GM19351 (cell line): ENCODE measurements at regions not wholly inside any gene's neighbourhood (a gene's known extent, or its start where the extent isn't known, plus 50 kb on each side); places are given as distances from the start of the nearest gene placed in this dataset.
"Not testable (repeated sequence)": the region's sequence is repeated elsewhere in the genome, so short reads cannot be mapped to it uniquely, and the experiment has no call there.

Experiments used
- ATAC-seq: cut with Tn5 transposase; IDR thresholded peaks from one replicate; pipeline ENCODE4 v1.9.1; 2021; ENCODE audit warnings: mild to moderate bottlenecking, moderate library complexity; ENCODE audit not compliant: unreplicated experiment

- ATAC-seq, result no peak
Measured at GRCh38 chr18:40235836-40236235, 1719.2 kb upstream of the PIK3C3 start.

DNA sequence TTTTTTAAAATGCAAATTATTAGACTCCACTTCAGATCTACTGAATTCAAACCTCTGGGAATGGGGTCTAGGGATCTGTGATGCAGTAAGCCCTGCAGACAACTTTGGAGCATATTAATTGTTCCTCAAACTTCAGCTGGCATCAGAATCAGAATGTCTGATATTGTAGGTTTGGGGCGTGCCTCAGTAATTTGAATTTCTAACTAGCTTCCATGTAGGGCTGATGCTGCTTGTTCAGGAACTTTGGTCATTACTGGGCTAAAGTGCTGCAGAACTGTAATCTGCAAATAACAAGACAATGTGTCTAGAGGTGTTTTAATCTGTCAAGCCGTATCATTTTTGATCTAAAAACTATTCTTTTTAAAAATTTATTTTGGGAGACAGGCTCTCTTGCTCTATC lies 1719.7 kb upstream of the PIK3C3 start:
- ATAC-seq, result no peak

- ATAC-seq, result no peak
Measured at GRCh38 chr18:40233931-40234616, 1721.0 kb upstream of the PIK3C3 start.

GRCh38 chr18:40222776-40223175 lies 1732.3 kb upstream of the PIK3C3 start:
- no peak for ATAC-seq

GRCh38 chr18:40216856-40217255 lies 1738.2 kb upstream of the PIK3C3 start:
- ATAC-seq, result no peak

GRCh38 chr18:40215979-40216378 lies 1739.1 kb upstream of the PIK3C3 start:
- ATAC-seq, result no peak

DNA sequence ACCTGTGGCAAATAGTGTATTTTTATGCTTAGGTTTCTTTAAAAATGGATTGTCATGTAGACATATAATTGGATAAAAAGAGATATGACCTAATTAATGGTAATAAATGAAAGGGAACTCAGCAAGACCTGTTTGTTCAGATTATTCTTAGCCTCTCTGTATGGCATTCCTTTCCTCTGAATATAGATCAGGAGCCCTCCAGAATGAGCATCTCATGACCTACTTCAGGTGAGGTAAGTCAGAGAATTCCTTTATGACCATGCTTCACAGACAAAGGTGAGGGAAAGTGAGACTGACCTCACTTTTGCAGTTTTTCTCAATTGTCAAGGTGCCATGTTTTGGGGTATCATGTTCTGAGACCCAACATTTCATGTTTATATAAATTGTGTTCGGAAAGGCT lies 1744.3 kb upstream of the PIK3C3 start:
- no peak for ATAC-seq

DNA sequence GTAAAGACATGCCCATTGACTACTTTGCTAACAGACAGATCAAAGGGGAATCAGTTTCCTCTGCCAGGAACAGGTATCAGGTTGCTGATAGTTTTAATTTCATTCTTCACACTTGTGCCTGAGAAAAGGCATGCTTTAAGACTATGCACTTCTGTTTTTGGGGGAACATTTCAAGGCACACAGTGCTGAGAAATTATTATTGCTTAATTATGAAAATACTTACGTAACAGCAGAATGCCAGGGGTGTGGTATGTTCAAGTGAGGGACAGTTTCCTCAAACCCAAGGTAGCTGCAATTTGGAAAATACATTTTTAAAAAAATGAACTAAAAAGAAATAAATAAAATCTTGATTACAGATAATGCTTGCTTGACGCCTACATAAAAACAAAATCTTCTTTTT lies 1746.1 kb upstream of the PIK3C3 start:
- ATAC-seq, result no peak

DNA sequence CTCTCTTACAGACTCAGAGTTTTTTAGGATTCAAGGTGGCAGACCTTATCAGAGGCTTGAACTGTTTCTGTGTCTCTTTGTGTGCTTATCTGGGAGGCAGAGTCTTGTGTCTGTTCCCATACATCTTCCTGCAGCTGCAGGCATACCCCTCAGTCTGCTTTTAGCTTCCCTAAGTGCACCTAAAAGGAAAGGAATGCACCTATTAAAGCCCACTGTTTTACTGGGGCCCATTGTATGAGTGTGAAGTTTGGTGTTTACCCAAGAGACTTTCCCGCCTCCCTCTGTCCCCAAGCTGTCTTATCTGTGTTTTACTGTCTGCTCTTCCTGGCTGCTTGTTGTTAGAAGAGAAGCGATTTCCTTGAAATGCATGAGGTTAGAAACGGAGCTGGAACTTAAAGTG lies 1757.3 kb upstream of the PIK3C3 start:
- no peak for ATAC-seq

GRCh38 chr18:40186677-40187076 lies 1768.4 kb upstream of the PIK3C3 start:
- no peak for ATAC-seq

DNA sequence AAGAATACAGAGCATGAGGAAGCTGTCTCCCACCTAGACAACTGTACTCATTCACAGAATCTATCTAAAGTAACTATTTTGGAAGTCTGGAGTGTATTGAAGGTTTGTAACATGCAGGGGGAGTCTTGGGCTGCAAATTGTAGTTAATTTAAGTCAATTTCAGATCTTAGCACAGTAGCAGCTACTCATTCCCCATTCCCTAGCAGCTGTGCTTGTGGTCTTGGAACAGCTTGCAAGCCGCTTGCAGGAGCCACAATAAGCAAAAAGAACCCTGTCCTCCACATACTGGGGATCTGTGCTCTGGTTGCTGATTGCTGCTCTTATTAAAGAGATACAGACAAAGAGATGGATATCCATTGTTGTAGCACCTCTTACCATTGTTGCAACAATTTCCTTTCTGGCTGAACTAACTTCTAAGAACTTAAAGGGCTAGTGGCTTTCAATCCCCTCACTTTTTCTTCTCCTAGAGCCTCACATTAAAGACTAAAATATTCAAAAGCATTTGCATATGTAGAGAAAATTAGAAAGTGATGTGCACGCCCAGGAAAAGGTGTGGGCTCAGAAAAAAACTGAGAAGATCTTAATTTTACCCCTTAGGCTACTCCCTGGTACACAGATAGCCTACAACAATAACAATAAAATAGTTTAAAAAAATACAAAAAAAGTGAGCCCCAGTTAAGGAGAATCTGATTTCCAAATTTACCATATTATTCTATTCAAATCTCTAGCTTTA lies 1775.1 kb upstream of the PIK3C3 start:
- ATAC-seq, result no peak

GRCh38 chr18:40168026-40168425 lies 1787.0 kb upstream of the PIK3C3 start:
- ATAC-seq, result no peak

- no peak for ATAC-seq
Measured at GRCh38 chr18:40163254-40163653, 1791.8 kb upstream of the PIK3C3 start.

DNA sequence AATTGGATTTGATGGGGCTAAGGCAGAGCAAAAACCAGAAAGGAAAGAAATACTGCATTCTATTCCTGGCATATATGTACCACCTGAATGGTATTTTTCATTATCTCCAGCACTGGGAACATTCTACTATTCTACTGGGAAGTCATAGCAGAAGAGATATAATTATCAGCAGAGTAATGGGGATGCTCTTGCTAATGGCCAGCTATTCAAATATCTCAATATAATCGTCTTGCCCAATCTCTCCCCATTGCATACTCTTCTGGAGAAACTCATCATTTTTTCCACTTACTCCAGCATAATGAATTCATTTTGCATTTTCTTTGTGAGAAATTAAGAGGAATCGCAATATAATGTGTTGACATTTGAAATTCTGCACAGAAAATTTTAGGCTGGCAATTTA lies 1794.7 kb upstream of the PIK3C3 start:
- ATAC-seq, result no peak

DNA sequence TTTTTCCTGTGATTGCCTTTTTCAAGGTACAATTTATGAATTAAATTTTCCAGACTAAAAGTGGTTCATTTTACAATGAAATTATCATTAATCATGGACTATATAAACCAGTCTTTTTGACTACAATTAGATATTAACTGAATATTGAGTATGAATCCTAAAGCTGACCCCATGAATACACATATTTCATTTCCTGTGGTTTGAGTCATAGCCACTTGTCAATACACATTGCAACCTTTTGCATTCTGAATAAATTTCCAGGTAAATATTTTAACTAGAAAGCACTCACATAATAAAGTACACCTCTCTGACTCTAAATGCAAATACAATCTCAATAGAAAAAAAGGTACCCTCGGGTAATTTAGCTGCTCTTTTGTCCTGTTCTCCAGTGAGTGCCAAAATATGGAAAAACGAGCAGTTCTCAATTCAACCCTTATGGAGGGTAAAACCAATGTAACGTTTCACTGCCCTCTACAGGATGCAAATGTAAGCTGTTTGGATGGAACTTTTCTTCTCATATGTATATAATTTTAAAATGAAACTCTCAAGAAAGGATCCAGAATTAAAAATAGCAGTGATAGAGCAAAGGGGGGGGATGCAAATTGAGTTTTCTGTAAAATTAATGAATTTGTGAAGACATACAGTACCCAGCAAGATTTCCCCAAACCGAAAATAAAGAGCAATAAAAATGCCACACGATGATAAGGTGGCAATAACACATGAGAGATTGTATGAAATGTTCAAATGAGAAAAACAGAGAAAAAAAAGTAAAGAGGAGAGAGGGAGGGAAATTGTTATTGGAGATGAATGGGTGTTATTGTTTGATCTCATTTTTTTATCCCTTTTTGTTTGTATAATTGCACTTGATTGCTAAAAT lies 1795.7 kb upstream of the PIK3C3 start:
- no peak for ATAC-seq

GRCh38 chr18:40157120-40157519 lies 1797.9 kb upstream of the PIK3C3 start:
- no peak for ATAC-seq

- ATAC-seq, result no peak
Measured at GRCh38 chr18:40152859-40153258, 1802.2 kb upstream of the PIK3C3 start.

GRCh38 chr18:40148960-40149359 lies 1806.1 kb upstream of the PIK3C3 start:
- ATAC-seq, result no peak

DNA sequence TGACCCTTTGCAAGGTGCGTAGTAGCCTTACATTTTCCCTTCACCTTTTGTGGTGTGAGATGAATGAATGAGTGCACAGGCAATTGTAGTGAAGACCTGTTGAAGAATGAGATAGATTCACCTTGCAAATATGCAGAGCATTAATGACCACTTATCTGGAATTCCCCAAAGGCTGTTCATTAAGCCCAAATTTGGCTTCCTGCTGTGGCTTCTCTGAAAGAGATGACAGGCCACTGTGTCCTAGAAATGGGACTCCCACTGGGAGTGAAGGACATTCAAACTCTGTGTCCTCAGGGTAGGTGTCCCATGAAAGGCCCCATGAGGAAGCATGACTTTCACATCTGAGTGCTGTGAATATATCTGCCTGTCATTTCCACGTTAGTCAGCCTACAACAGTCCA lies 1821.8 kb upstream of the PIK3C3 start:
- no peak for ATAC-seq

DNA sequence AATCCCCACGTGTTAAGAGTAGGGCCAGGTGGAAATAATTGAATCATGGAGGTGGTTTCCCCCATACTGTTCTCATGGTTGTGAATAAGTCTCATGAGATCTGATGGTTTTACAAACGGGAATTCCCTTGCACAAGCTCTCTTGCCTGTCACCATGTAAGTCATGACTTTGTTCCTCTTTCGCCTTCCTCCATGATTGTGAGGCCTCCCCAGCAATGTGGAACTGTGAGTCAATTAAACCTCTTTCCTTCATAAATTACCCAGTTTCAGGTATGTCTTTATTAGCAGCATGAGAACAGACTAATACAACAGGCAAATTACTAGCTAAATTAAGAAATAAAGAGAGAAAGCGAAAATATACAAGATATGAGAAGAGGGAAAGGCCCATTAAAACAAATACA lies 1822.6 kb upstream of the PIK3C3 start:
- ATAC-seq, result not testable (repeated sequence)

GRCh38 chr18:40124107-40124506 lies 1830.9 kb upstream of the PIK3C3 start:
- no peak for ATAC-seq
